Fibroblast of lung (primary cell): ENCODE measurements at regions not wholly inside any gene's neighbourhood (a gene's known extent, or its start where the extent isn't known, plus 50 kb on each side); places are given as distances from the start of the nearest gene placed in this dataset.

Experiments
- DNase-seq, 2 donors: peaks; one replicate each; pipeline versions ENCODE4 v3.0.0 to v3.0.0-alpha.2; 2010; ENCODE audit warnings: low read depth in 2 of 2
- H2AFZ ChIP-seq: 2 replicates; pipeline ENCODE4 v1.5.1; 2012; ENCODE audit warnings: low read length, control low read depth, inconsistent platforms
- H3K27ac ChIP-seq: 2 replicates; pipeline ENCODE4 v1.5.1; 2011; ENCODE audit warnings: low read length, control low read depth; ENCODE audit not compliant: insufficient read depth
- H3K27me3 ChIP-seq: 2 replicates; pipeline ENCODE4 v1.5.1; 2011; ENCODE audit warnings: mild to moderate bottlenecking, low read length; ENCODE audit not compliant: control insufficient read depth, insufficient read depth
- H3K36me3 ChIP-seq: 2 replicates; pipeline ENCODE4 v1.5.1; 2011; ENCODE audit warnings: low read length; ENCODE audit not compliant: control insufficient read depth, insufficient read depth
- H3K4me1 ChIP-seq: 2 replicates; pipeline ENCODE4 v1.5.1; 2011; ENCODE audit warnings: low read length; ENCODE audit not compliant: control insufficient read depth, insufficient read depth; ENCODE audit errors: extremely low read depth
- H3K4me2 ChIP-seq: 2 replicates; pipeline ENCODE4 v1.5.1; 2011; ENCODE audit warnings: low read length, control low read depth; ENCODE audit not compliant: insufficient read depth; ENCODE audit errors: extremely low read depth
- H3K4me3 ChIP-seq, 4 experiments: fragments of 200-600 bp in 1 of 4; sonication (generic) in 1 of 4; replicated peaks in 1 of 4; 2 replicates each; pipeline ENCODE4 v1.5.1; 2011 to 2016; ENCODE audit warnings: low read length in 4 of 4, low read depth in 3 of 4, mild to moderate bottlenecking in 3 of 4, control low read depth in 2 of 4, inconsistent platforms in 1 of 4, mixed read lengths in 1 of 4; ENCODE audit not compliant: insufficient read depth in 1 of 4; ENCODE audit errors: control extremely low read depth in 1 of 4
- H3K79me2 ChIP-seq: 2 replicates; pipeline ENCODE4 v1.5.1; 2012; ENCODE audit warnings: mild to moderate bottlenecking, low read length, inconsistent platforms; ENCODE audit not compliant: control insufficient read depth, insufficient read depth
- H3K9ac ChIP-seq: 2 replicates; pipeline ENCODE4 v1.5.1; 2011; ENCODE audit warnings: mild to moderate bottlenecking, low read length, control low read depth; ENCODE audit not compliant: insufficient read depth
- H3K9me3 ChIP-seq: 2 replicates; pipeline ENCODE4 v1.5.1; 2012; ENCODE audit warnings: low read depth, low read length; ENCODE audit not compliant: control insufficient read depth, insufficient read depth
- H4K20me1 ChIP-seq: 2 replicates; pipeline ENCODE4 v1.5.1; 2011; ENCODE audit warnings: low read length; ENCODE audit not compliant: control insufficient read depth, insufficient read depth; ENCODE audit errors: extremely low read depth
- EZH2 ChIP-seq: IDR thresholded peaks from 2 replicates; pipeline ENCODE4 v1.5.1; 2012; ENCODE audit warnings: low read length, control low read depth, mild to moderate bottlenecking; ENCODE audit errors: missing control alignments
- TF ChIP-seq, protein P1 (sequence below), 2 donors: IDR thresholded peaks in 1 of 2; conservative IDR thresholded peaks in 1 of 2; 1 replicate in 1 of 2; 2 replicates in 1 of 2; pipeline ENCODE4 v1.5.1; 2011 to 2012; ENCODE audit warnings: low read length in 2 of 2, control low read depth in 1 of 2, inconsistent platforms in 1 of 2, low read depth in 1 of 2, mild to moderate bottlenecking in 1 of 2

- Histone ChIP-seq H2AFZ (no peak overlapping the region), H3K27me3 (no peaks in the 10 kb centered on the region), H3K79me2 (no peaks in the 10 kb centered on the region), H3K9ac (no peak overlapping the region), H4K20me1 (no peaks in the 10 kb centered on the region), H3K4me2 (no peak overlapping the region), H3K9me3 (no peaks in the 10 kb centered on the region), H3K36me3 (no peaks in the 10 kb centered on the region), H3K4me3 (no peak overlapping the region), H3K4me1 (peaks cover 4% of the 10 kb centered on the region), H3K27ac (no peak overlapping the region)
- TF ChIP-seq, protein P1, sequence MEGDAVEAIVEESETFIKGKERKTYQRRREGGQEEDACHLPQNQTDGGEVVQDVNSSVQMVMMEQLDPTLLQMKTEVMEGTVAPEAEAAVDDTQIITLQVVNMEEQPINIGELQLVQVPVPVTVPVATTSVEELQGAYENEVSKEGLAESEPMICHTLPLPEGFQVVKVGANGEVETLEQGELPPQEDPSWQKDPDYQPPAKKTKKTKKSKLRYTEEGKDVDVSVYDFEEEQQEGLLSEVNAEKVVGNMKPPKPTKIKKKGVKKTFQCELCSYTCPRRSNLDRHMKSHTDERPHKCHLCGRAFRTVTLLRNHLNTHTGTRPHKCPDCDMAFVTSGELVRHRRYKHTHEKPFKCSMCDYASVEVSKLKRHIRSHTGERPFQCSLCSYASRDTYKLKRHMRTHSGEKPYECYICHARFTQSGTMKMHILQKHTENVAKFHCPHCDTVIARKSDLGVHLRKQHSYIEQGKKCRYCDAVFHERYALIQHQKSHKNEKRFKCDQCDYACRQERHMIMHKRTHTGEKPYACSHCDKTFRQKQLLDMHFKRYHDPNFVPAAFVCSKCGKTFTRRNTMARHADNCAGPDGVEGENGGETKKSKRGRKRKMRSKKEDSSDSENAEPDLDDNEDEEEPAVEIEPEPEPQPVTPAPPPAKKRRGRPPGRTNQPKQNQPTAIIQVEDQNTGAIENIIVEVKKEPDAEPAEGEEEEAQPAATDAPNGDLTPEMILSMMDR (conservative IDR thresholded peaks at IDR 0.05 in 1 of 2, IDR thresholded peaks at IDR 0.05 in 1 of 2; ENCODE audit: low read depth in 1 of 2, low read length in 2 of 2) = no peak
- no peak for TF ChIP-seq EZH2
- peak; percentile 28 to 84 for DNase-seq
Measured at GRCh38 chr3:15892311-15893227, 94.8 kb upstream of the ANKRD28 start.

DNA sequence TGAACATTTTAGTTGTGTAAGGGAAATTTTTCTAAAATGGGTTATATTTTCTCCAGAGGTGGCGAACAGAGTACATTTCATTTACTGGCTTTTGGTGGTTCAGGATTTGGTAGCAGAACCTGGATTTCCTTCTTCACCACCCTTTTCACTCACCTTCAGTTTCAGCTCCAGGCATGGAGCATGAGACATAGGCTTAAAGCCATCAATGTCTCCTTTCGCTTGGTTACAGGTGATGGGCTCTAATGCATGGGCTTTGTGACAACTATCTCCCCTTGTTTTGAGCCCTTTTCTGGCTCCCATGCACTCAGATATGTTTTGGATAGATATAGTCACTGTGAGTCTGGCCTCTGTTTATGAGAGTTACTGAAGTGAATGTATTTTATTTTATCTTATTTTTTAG is 96.6 kb upstream of the ANKRD28 start:
- Histone ChIP-seq H3K9ac (no peak overlapping the region), H3K79me2 (no peaks in the 10 kb centered on the region), H3K4me3 (no peak overlapping the region), H3K9me3 (no peaks in the 10 kb centered on the region), H3K36me3 (no peaks in the 10 kb centered on the region), H4K20me1 (no peaks in the 10 kb centered on the region), H3K4me1 (peaks cover 4% of the 10 kb centered on the region), H2AFZ (no peak overlapping the region), H3K4me2 (no peak overlapping the region), H3K27ac (no peak overlapping the region), H3K27me3 (no peaks in the 10 kb centered on the region)
- no peak for DNase-seq
- TF ChIP-seq EZH2 = no peak
- TF ChIP-seq, protein P1 (conservative IDR thresholded peaks at IDR 0.05 in 1 of 2, IDR thresholded peaks at IDR 0.05 in 1 of 2; ENCODE audit: low read depth in 1 of 2, low read length in 2 of 2) = no peak

- Histone ChIP-seq H2AFZ (no peak overlapping the region), H3K79me2 (no peaks in the 10 kb centered on the region), H3K36me3 (no peaks in the 10 kb centered on the region), H3K9me3 (no peaks in the 10 kb centered on the region), H3K9ac (no peak overlapping the region), H3K4me2 (no peak overlapping the region), H3K27ac (no peak overlapping the region), H3K4me3 (no peak overlapping the region), H3K4me1 (peaks cover 4% of the 10 kb centered on the region), H4K20me1 (no peaks in the 10 kb centered on the region), H3K27me3 (no peaks in the 10 kb centered on the region)
- peak in 1 of 2 donors; percentile 5 for DNase-seq
- no peak for TF ChIP-seq EZH2
- TF ChIP-seq, protein P1 (conservative IDR thresholded peaks at IDR 0.05 in 1 of 2, IDR thresholded peaks at IDR 0.05 in 1 of 2; ENCODE audit: low read depth in 1 of 2, low read length in 2 of 2) = no peak
Measured at GRCh38 chr3:15896500-15896899, 98.7 kb upstream of the ANKRD28 start.
